ENCODE measurements at regions not wholly inside any gene's neighbourhood (a gene's known extent, or its start where the extent isn't known, plus 50 kb on each side); places are given as distances from the start of the nearest gene placed in this dataset.

- no peak overlapping the region for H3K4me3 ChIP-seq (ENCODE audit: low read depth, low read length)
- peak; percentile 9 for DNase-seq (ENCODE audit: low read depth)
- TF ChIP-seq CTCF (IDR thresholded peaks at IDR 0.05; ENCODE audit: insufficient read depth, low read depth, low read length, missing control alignments) = no peak
These were observed 620.2 kb downstream of the PLPP3 start for GRCh38 chr1:55959136-55959548.

DNA sequence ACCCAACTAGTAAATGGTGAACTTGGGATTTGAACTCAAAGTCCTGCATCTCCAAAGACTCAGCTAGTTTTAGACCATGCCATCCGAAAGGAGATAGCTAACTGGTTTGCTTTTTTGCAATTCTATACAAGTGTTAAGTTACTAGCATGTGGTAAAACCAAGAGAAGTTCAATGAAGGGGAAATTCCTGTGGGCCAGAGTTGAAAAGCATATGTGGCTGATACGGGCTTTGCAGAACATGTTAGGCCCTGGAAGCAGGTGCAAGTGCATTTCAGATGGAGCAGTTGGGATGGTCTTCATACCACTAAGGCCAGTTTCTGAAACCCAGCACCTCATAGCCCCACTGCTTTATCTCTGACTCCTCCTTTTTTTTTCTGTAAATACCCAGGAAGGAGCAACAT, 620.9 kb downstream of the PLPP3 start:
- DNase-seq (ENCODE audit: low read depth) = peak; percentile 22
- H3K4me3 ChIP-seq (ENCODE audit: low read depth, low read length) = no peak overlapping the region
- no peak for TF ChIP-seq CTCF (IDR thresholded peaks at IDR 0.05; ENCODE audit: insufficient read depth, low read depth, low read length, missing control alignments)

DNA sequence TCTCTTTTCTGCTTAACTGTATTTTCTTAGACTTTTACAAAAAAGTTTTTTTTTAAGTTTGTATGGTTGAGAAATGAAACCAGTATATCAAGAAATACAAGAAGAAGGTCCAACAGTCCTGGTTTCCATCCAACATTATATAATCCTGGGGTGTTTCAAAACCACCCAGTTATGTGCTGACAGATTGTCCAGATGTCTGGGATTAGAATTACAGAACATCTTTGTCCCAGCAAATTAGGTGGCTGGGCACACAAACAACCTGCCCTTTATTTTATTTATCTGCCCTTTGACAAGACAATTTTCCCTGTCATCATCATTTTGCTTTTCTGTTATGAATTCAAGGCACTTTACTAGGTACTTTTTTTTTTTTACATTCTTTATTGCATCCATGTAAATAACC, 622.1 kb downstream of the PLPP3 start:
- no peak for TF ChIP-seq CTCF (IDR thresholded peaks at IDR 0.05; ENCODE audit: insufficient read depth, low read depth, low read length, missing control alignments)
- no peak for DNase-seq (ENCODE audit: low read depth)

GRCh38 chr1:55955016-55955621, 624.2 kb downstream of the PLPP3 start:
- no peak for TF ChIP-seq CTCF (IDR thresholded peaks at IDR 0.05; ENCODE audit: insufficient read depth, low read depth, low read length, missing control alignments)
- DNase-seq (ENCODE audit: low read depth) = no peak
- H3K4me3 ChIP-seq (ENCODE audit: low read depth, low read length) = no peak overlapping the region

More for the DNA sequence above, 622.1 kb downstream of the PLPP3 start:
- H3K4me3 ChIP-seq (ENCODE audit: low read depth, low read length) = no peak overlapping the region

GRCh38 chr1:55951291-55951690, 628.1 kb downstream of the PLPP3 start:
- TF ChIP-seq CTCF (IDR thresholded peaks at IDR 0.05; ENCODE audit: insufficient read depth, low read depth, low read length, missing control alignments) = no peak
- no peak overlapping the region for H3K4me3 ChIP-seq (ENCODE audit: low read depth, low read length)
- no peak for DNase-seq (ENCODE audit: low read depth)

DNA sequence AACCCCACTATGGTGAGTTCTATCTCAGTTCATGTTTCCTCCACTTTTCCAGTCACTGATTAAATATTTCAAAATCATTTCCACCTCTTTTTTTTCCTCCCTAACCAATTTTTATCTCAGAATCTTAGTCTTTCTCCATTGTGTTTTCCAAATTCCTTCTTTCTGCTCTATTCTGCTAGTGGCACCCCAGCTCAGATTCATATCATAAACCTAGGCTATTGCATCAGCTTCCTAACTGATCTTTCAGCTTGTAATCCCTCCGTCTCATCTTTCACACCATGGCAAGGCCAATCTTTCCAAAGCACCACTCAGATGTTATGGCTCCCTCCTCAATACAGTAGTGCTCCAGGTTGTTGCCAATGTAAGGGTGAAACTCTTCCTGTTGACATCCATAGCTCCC, 631.9 kb downstream of the PLPP3 start:
- no peak for TF ChIP-seq CTCF (IDR thresholded peaks at IDR 0.05; ENCODE audit: insufficient read depth, low read depth, low read length, missing control alignments)
- DNase-seq (ENCODE audit: low read depth) = no peak
- no peak overlapping the region for H3K4me3 ChIP-seq (ENCODE audit: low read depth, low read length)
